Calu3 (cell line): ENCODE measurements at regions not wholly inside any gene's neighbourhood (a gene's known extent, or its start where the extent isn't known, plus 50 kb on each side); places are given as distances from the start of the nearest gene placed in this dataset.

ENCODE experiments used
- BruUV-seq: library from RNA; stranded (reverse); fragments of 400-500 nt; replicated peaks from 2 replicates; lab custom pipeline; 2021; lab: Mats Ljungman, UMichigan
- CTCF ChIA-PET: fragments of 300-600 bp; sonication (Branson Sonifier 250); formaldehyde crosslinking; loops from one replicate; lab custom pipeline; 2022; ENCODE audit warnings: antibody characterized with exemption; lab: Charles Lee
- DNase-seq: peaks from one replicate; pipeline ENCODE4 v3.0.0; 2022
- H3K27ac Mint-ChIP-seq: one replicate; pipeline ENCODE4 v1.8.0; 2022; ENCODE audit warnings: mixed read lengths; ENCODE audit not compliant: unreplicated experiment
- H3K27me3 Mint-ChIP-seq: one replicate; pipeline ENCODE4 v1.8.0; 2022; ENCODE audit warnings: mixed read lengths; ENCODE audit not compliant: unreplicated experiment
- H3K36me3 Mint-ChIP-seq: one replicate; pipeline ENCODE4 v1.8.0; 2022; ENCODE audit warnings: mild to moderate bottlenecking, moderate library complexity, mixed read lengths; ENCODE audit not compliant: insufficient read depth, unreplicated experiment
- H3K4me1 Mint-ChIP-seq: one replicate; pipeline ENCODE4 v1.8.0; 2022; ENCODE audit warnings: mild to moderate bottlenecking, low read depth, mixed read lengths; ENCODE audit not compliant: unreplicated experiment
- H3K4me3 Mint-ChIP-seq: one replicate; pipeline ENCODE4 v1.8.0; 2022; ENCODE audit warnings: mild to moderate bottlenecking, low read depth, moderate library complexity, mixed read lengths; ENCODE audit not compliant: unreplicated experiment
- H3K9me3 Mint-ChIP-seq: one replicate; pipeline ENCODE4 v1.8.0; 2022; ENCODE audit warnings: low read depth, mixed read lengths; ENCODE audit not compliant: unreplicated experiment
- CTCF ChIP-seq: fragments of 200-600 bp; IDR thresholded peaks from one replicate; pipeline ENCODE4 v1.8.0; 2022; ENCODE audit warnings: antibody characterized with exemption; ENCODE audit not compliant: unreplicated experiment
- intact Hi-C: fragments of 100-400 bp; cut with micrococcal nuclease; formaldehyde crosslinking; loops from one replicate; pipeline ENCODE4 v1.10.0; 2022; ENCODE audit not compliant: unreplicated experiment

- Mint-ChIP-seq H3K27me3 (no peaks in the 10 kb centered on the region), H3K4me1 (no peaks in the 10 kb centered on the region), H3K9me3 (peaks cover 6% of the 10 kb centered on the region), H3K4me3 (no peak overlapping the region), H3K27ac (no peak overlapping the region), H3K36me3 (no peaks in the 10 kb centered on the region)
- intact Hi-C loops: no loop called here
- CTCF ChIA-PET: no interaction called here
- DNase-seq: no peak
- no TSS peak for BruUV-seq
- no peak for TF ChIP-seq CTCF
Measured at GRCh38 chr2:128983094-128983493, 664.4 kb upstream of the HS6ST1 start.

- Mint-ChIP-seq H3K4me1 (no peaks in the 10 kb centered on the region), H3K36me3 (no peaks in the 10 kb centered on the region), H3K4me3 (no peak overlapping the region), H3K9me3 (peaks cover under 1% of the 10 kb centered on the region), H3K27me3 (no peaks in the 10 kb centered on the region), H3K27ac (no peak overlapping the region)
- no peak for DNase-seq
- TF ChIP-seq CTCF: no peak
- intact Hi-C loops: no loop called here
- CTCF ChIA-PET: no interaction called here
- BruUV-seq: no TSS peak
Measured at GRCh38 chr2:128984081-128984480, 665.4 kb upstream of the HS6ST1 start.

GRCh38 chr2:128984855-128985254, 666.2 kb upstream of the HS6ST1 start:
- CTCF ChIA-PET: no interaction called here
- no peaks in the 10 kb centered on the region for H3K27me3 Mint-ChIP-seq
- no peaks in the 10 kb centered on the region for H3K9me3 Mint-ChIP-seq
- H3K4me1 Mint-ChIP-seq: no peaks in the 10 kb centered on the region
- H3K27ac Mint-ChIP-seq: no peak overlapping the region
- no peak overlapping the region for H3K4me3 Mint-ChIP-seq
- no TSS peak for BruUV-seq
- intact Hi-C loops: no loop called here
- H3K36me3 Mint-ChIP-seq: no peaks in the 10 kb centered on the region
- no peak for TF ChIP-seq CTCF
- no peak for DNase-seq

GRCh38 chr2:128986026-128986715, 667.5 kb upstream of the HS6ST1 start:
- no peaks in the 10 kb centered on the region for H3K9me3 Mint-ChIP-seq
- DNase-seq: no peak

More at GRCh38 chr2:128986026-128986715, 667.5 kb upstream of the HS6ST1 start:
- no peaks in the 10 kb centered on the region for H3K27me3 Mint-ChIP-seq
- no TSS peak for BruUV-seq
- no peaks in the 10 kb centered on the region for H3K36me3 Mint-ChIP-seq
- H3K4me1 Mint-ChIP-seq: no peaks in the 10 kb centered on the region
- no peak overlapping the region for H3K4me3 Mint-ChIP-seq
- intact Hi-C loops: no loop called here
- CTCF ChIA-PET: no interaction called here
- TF ChIP-seq CTCF: no peak
- no peak overlapping the region for H3K27ac Mint-ChIP-seq
